IMR-90 (cell line): ENCODE measurements at regions not wholly inside any gene's neighbourhood (a gene's known extent, or its start where the extent isn't known, plus 50 kb on each side); places are given as distances from the start of the nearest gene placed in this dataset.

Experiments
- ATAC-seq: fragments of 200-7000 bp; cut with Tn5 transposase; 2 replicates; pipeline ENCODE4 v1.9.1; 2020; ENCODE audit warnings: low read depth, mild to moderate bottlenecking, moderate library complexity
- BruUV-seq: library from RNA; stranded (reverse); fragments of 400-500 nt; replicated peaks from 2 replicates; lab custom pipeline; 2021; lab: Mats Ljungman, UMichigan
- CTCF ChIA-PET: fragments of 300-600 bp; formaldehyde crosslinking; extraction: SDS; loops from one replicate; lab custom pipeline; 2021; ENCODE audit warnings: antibody characterized with exemption; lab: Yijun Ruan, JAX
- POLR2A ChIA-PET: fragments of 300-600 bp; sonication (Branson Sonifier 250); formaldehyde crosslinking; loops from one replicate; lab custom pipeline; 2022; ENCODE audit warnings: antibody characterized with exemption; ENCODE audit not compliant: unreplicated experiment; lab: Charles Lee
- DNase-seq: peaks from one replicate; pipeline ENCODE4 v3.0.0; 2013
- H2AFZ ChIP-seq: replicated peaks from 2 replicates; pipeline ENCODE3; 2013; ENCODE audit warnings: low read length, mild to moderate bottlenecking; ENCODE audit not compliant: poor library complexity
- H2AK5ac ChIP-seq: 2 replicates; pipeline ENCODE4 v1.6.1; 2013; ENCODE audit warnings: low read depth, low read length, inconsistent platforms
- H2AK9ac ChIP-seq: replicated peaks from 2 replicates; pipeline ENCODE3; 2013; ENCODE audit warnings: mild to moderate bottlenecking, low read depth, low read length, moderate library complexity; ENCODE audit not compliant: poor library complexity
- H2BK120ac ChIP-seq: 2 replicates; pipeline ENCODE4 v1.6.1; 2013; ENCODE audit warnings: low read depth, low read length, inconsistent platforms
- H2BK15ac ChIP-seq: 3 replicates; pipeline ENCODE4 v1.6.1; 2013; ENCODE audit warnings: low read depth, low read length, inconsistent platforms
- H2BK20ac ChIP-seq: 2 replicates; pipeline ENCODE4 v1.6.1; 2013; ENCODE audit warnings: low read depth, mild to moderate bottlenecking, inconsistent platforms, low read length, moderate library complexity
- H2BK5ac ChIP-seq: 2 replicates; pipeline ENCODE4 v1.6.1; 2013; ENCODE audit warnings: mild to moderate bottlenecking, low read depth, low read length, inconsistent platforms; ENCODE audit not compliant: poor library complexity, severe bottlenecking
- H3K14ac ChIP-seq: replicated peaks from 2 replicates; pipeline ENCODE4 v1.6.1; 2013; ENCODE audit warnings: low read depth, low read length, inconsistent platforms
- H3K18ac ChIP-seq: 2 replicates; pipeline ENCODE4 v1.6.1; 2013; ENCODE audit warnings: low read depth, low read length, control low read depth
- H3K23ac ChIP-seq: 2 replicates; pipeline ENCODE4 v1.6.1; 2013; ENCODE audit warnings: low read depth, low read length, inconsistent platforms
- H3K27ac ChIP-seq: 2 replicates; pipeline ENCODE4 v1.5.1; 2013; ENCODE audit warnings: mild to moderate bottlenecking, control low read depth, low read length; ENCODE audit not compliant: insufficient read depth
- H3K27me3 ChIP-seq: 2 replicates; pipeline ENCODE4 v1.6.1; 2013; ENCODE audit warnings: low read length; ENCODE audit not compliant: control insufficient read depth, insufficient read depth
- H3K36me3 ChIP-seq: 2 replicates; pipeline ENCODE4 v1.6.1; 2013; ENCODE audit warnings: low read length, mixed read lengths; ENCODE audit not compliant: control insufficient read depth, insufficient read depth
- H3K4ac ChIP-seq: 2 replicates; pipeline ENCODE4 v1.6.1; 2013; ENCODE audit warnings: low read depth, low read length, inconsistent platforms
- H3K4me1 ChIP-seq: 2 replicates; pipeline ENCODE4 v1.6.1; 2013; ENCODE audit warnings: low read length, mixed read lengths; ENCODE audit not compliant: control insufficient read depth, insufficient read depth
- H3K4me2 ChIP-seq: 2 replicates; pipeline ENCODE4 v1.6.1; 2013; ENCODE audit warnings: low read depth, mild to moderate bottlenecking, control low read depth, low read length, moderate library complexity
- H3K4me3 ChIP-seq: 2 replicates; pipeline ENCODE4 v1.5.1; 2013; ENCODE audit warnings: low read depth, mild to moderate bottlenecking, control low read depth, low read length, moderate library complexity; ENCODE audit not compliant: insufficient read depth
- H3K56ac ChIP-seq: 2 replicates; pipeline ENCODE4 v1.6.1; 2013; ENCODE audit warnings: low read length, inconsistent platforms; ENCODE audit not compliant: insufficient read depth; ENCODE audit errors: extremely low read depth
- H3K79me1 ChIP-seq, 2 experiments: 2 replicates each; pipeline ENCODE4 v1.6.1; 2013; ENCODE audit warnings: low read length in 2 of 2, inconsistent platforms in 1 of 2, low read depth in 1 of 2
- H3K9ac ChIP-seq: 2 replicates; pipeline ENCODE4 v1.6.1; 2013; ENCODE audit warnings: low read depth, low read length, control low read depth
- H3K9me1 ChIP-seq: 2 replicates; pipeline ENCODE4 v1.6.1; 2013; ENCODE audit warnings: low read length, inconsistent platforms; ENCODE audit not compliant: insufficient read depth
- H3K9me3 ChIP-seq: 2 replicates; pipeline ENCODE4 v1.6.1; 2013; ENCODE audit warnings: low read length; ENCODE audit not compliant: control insufficient read depth, insufficient read depth
- H4K20me1 ChIP-seq: 2 replicates; pipeline ENCODE4 v1.6.1; 2013; ENCODE audit warnings: low read length, inconsistent platforms; ENCODE audit not compliant: insufficient read depth
- H4K5ac ChIP-seq: 2 replicates; pipeline ENCODE4 v1.6.1; 2013; ENCODE audit warnings: mild to moderate bottlenecking, low read depth, low read length, control low read depth
- H4K8ac ChIP-seq, 2 experiments: 2 replicates each; pipeline ENCODE4 v1.6.1; 2013; ENCODE audit warnings: low read depth in 2 of 2, low read length in 2 of 2, control low read depth in 1 of 2, inconsistent platforms in 1 of 2
- H4K91ac ChIP-seq: 2 replicates; pipeline ENCODE4 v1.6.1; 2013; ENCODE audit warnings: low read depth, low read length, inconsistent platforms; ENCODE audit not compliant: insufficient read depth
- BHLHE40 ChIP-seq: fragments of 150-350 bp; IDR thresholded peaks from 2 replicates; pipeline ENCODE4 v1.6.1; 2016; ENCODE audit warnings: mild to moderate bottlenecking, low read depth, low read length
- CEBPB ChIP-seq: IDR thresholded peaks from 2 replicates; pipeline ENCODE4 v1.6.1; 2012; ENCODE audit warnings: low read depth, low read length, improper control_type of control experiment
- CHD1 ChIP-seq: IDR thresholded peaks from 2 replicates; pipeline ENCODE4 v1.6.1; 2012; ENCODE audit warnings: low read depth, low read length, improper control_type of control experiment
- CTCF ChIP-seq: conservative IDR thresholded peaks from 2 replicates; pipeline ENCODE4 v1.5.1; 2012; ENCODE audit warnings: mild to moderate bottlenecking, low read depth, low read length, improper control_type of control experiment
- ELK1 ChIP-seq: fragments of 150-350 bp; IDR thresholded peaks from 2 replicates; pipeline ENCODE4 v1.6.1; 2016; ENCODE audit warnings: low read depth, mild to moderate bottlenecking, low read length, moderate library complexity, borderline replicate concordance
- FOS ChIP-seq: fragments of 150-350 bp; IDR thresholded peaks from 2 replicates; pipeline ENCODE4 v1.6.1; 2016; ENCODE audit warnings: low read depth, low read length
- MAFK ChIP-seq: IDR thresholded peaks from 2 replicates; pipeline ENCODE4 v1.6.1; 2012; ENCODE audit warnings: low read depth, low read length, improper control_type of control experiment
- MAZ ChIP-seq: IDR thresholded peaks from 2 replicates; pipeline ENCODE4 v1.6.1; 2012; ENCODE audit warnings: low read depth, mild to moderate bottlenecking, low read length, improper control_type of control experiment, moderate library complexity, borderline replicate concordance
- MXI1 ChIP-seq: IDR thresholded peaks from 2 replicates; pipeline ENCODE4 v1.6.1; 2012; ENCODE audit warnings: low read depth, mild to moderate bottlenecking, low read length, moderate library complexity, borderline replicate concordance
- NFE2L2 ChIP-seq: fragments of 150-350 bp; IDR thresholded peaks from 2 replicates; pipeline ENCODE4 v1.6.1; 2016; ENCODE audit warnings: low read depth, mild to moderate bottlenecking, low read length
- RAD21 ChIP-seq: IDR thresholded peaks from 2 replicates; pipeline ENCODE4 v1.6.1; 2012; ENCODE audit warnings: low read length, improper control_type of control experiment
- RCOR1 ChIP-seq: IDR thresholded peaks from 2 replicates; pipeline ENCODE4 v1.6.1; 2012; ENCODE audit warnings: mild to moderate bottlenecking, low read length, improper control_type of control experiment; ENCODE audit not compliant: insufficient replicate concordance
- RFX5 ChIP-seq: IDR thresholded peaks from 2 replicates; pipeline ENCODE4 v1.8.0; 2012; ENCODE audit warnings: low read depth, mild to moderate bottlenecking, low read length, moderate library complexity
- SMC3 ChIP-seq: fragments of 150-350 bp; IDR thresholded peaks from 2 replicates; pipeline ENCODE4 v1.6.1; 2016; ENCODE audit warnings: low read depth, mild to moderate bottlenecking, antibody characterized with exemption, low read length, moderate library complexity
- USF2 ChIP-seq: fragments of 150-350 bp; IDR thresholded peaks from 2 replicates; pipeline ENCODE4 v1.6.1; 2017; ENCODE audit warnings: mild to moderate bottlenecking, antibody characterized with exemption, low read length, low read depth
- WGBS, 2 experiments: methylation state at CpG; one replicate each; pipeline versions ENCODE4 v1.1.5 to v1.1.7; 2013; ENCODE audit warnings: missing lambda C conversion rate in 2 of 2; ENCODE audit not compliant: insufficient read length in 1 of 2; ENCODE audit errors: extremely low coverage in 2 of 2; 5-methylcytosine and 5-hydroxymethylcytosine counted together
- dilution Hi-C: fragments of 300-500 bp; cut with HindIII; formaldehyde crosslinking; loops from one replicate; pipeline ENCODE4 v1.14.3; 2018; ENCODE audit warnings: low sequenced_read_pairs; ENCODE audit not compliant: unreplicated experiment
- in situ Hi-C: fragments of 300-500 bp; cut with MboI; formaldehyde crosslinking; loops from 3 replicates; pipeline ENCODE4 v1.14.3; 2019; ENCODE audit warnings: low sequenced_read_pairs, inconsistent platforms, mixed read lengths
- intact Hi-C: fragments of 100-400 bp; cut with micrococcal nuclease; formaldehyde crosslinking; loops from 2 replicates; pipeline ENCODE4 v1.10.0; 2022

- H3K56ac ChIP-seq = no peak overlapping the region
- no peak overlapping the region for H3K4ac ChIP-seq
- no peak for ATAC-seq
- no peak overlapping the region for H2BK20ac ChIP-seq
- no peaks in the 10 kb centered on the region for H3K27me3 ChIP-seq
- H2BK5ac ChIP-seq = no peak overlapping the region
- no peak overlapping the region for H3K27ac ChIP-seq
- no peak overlapping the region for H3K18ac ChIP-seq
- dilution Hi-C loops (no loop called here), intact Hi-C loops (no loop called here), in situ Hi-C loops (no loop called here)
- POLR2A ChIA-PET = no interaction called here
- H3K23ac ChIP-seq = no peak overlapping the region
- H3K4me1 ChIP-seq = no peaks in the 10 kb centered on the region
- H3K4me3 ChIP-seq = no peak overlapping the region
- no peak overlapping the region for H3K9ac ChIP-seq
- no peak overlapping the region for H4K8ac ChIP-seq
- no peak overlapping the region for H2BK15ac ChIP-seq
- no peak for DNase-seq
- no peak overlapping the region for H4K91ac ChIP-seq
- H3K79me1 ChIP-seq = no peaks in the 10 kb centered on the region
- no peak overlapping the region for H4K5ac ChIP-seq
- WGBS, 2 experiments = no CpG with 5 or more reads among the region's 2 CpGs
- CTCF ChIA-PET = no interaction called here
- no peaks in the 10 kb centered on the region for H4K20me1 ChIP-seq
- no peaks in the 10 kb centered on the region for H3K9me1 ChIP-seq
- H3K36me3 ChIP-seq = no peaks in the 10 kb centered on the region
- no peak for TF ChIP-seq CTCF
- TF ChIP-seq NFE2L2 = no peak
- TF ChIP-seq RFX5 = no peak
- no peak for TF ChIP-seq RAD21
- no peak for TF ChIP-seq BHLHE40
- TF ChIP-seq SMC3 = no peak
- no peak for TF ChIP-seq RCOR1
- no peak for TF ChIP-seq ELK1
- no peak for TF ChIP-seq MXI1
- TF ChIP-seq MAFK = no peak
- no peak for TF ChIP-seq USF2
- no peak for TF ChIP-seq FOS
- TF ChIP-seq MAZ = no peak
- no peak for TF ChIP-seq CHD1
- TF ChIP-seq CEBPB = no peak
- no peak overlapping the region for H2AK5ac ChIP-seq
- H2AK9ac ChIP-seq = no peak overlapping the region
- no peaks in the 10 kb centered on the region for H3K9me3 ChIP-seq
- no TSS peak for BruUV-seq
- H2AFZ ChIP-seq = no peak overlapping the region
- no peak overlapping the region for H3K14ac ChIP-seq
- H3K4me2 ChIP-seq = no peak overlapping the region
- no peak overlapping the region for H2BK120ac ChIP-seq
These were observed 314.1 kb upstream of the KIF2A start for GRCh38 chr5:61991866-61992265.
